GM19438 (cell line): ENCODE measurements at regions not wholly inside any gene's neighbourhood (a gene's known extent, or its start where the extent isn't known, plus 50 kb on each side); places are given as distances from the start of the nearest gene placed in this dataset.
"Not testable (repeated sequence)": the region's sequence is repeated elsewhere in the genome, so short reads cannot be mapped to it uniquely, and the experiment has no call there.

Experiments used
- ATAC-seq: cut with Tn5 transposase; IDR thresholded peaks from one replicate; pipeline ENCODE4 v1.9.1; 2021; ENCODE audit warnings: low read depth; ENCODE audit not compliant: unreplicated experiment

- ATAC-seq: no peak
Observed at GRCh38 chr2:224121406-224122067, 82.5 kb upstream of the SERPINE2 start.

DNA sequence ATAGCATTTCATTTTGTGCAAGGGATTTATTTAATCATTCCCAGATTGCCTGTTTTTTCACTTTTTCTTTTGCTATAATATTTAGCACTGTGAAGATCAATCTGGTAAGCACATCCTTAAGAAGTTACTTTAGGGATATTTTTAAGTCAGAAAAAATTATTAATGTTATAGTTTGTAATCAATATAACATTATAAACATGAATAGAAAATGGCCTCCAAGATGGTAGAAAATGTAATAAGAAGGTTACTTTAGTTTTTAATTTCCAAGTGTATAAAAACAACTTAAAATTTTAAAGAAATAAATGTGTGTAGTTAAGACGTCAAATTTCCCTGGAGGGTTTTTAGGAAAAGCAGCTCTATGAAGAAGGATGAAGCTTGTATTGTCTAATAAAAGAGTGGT lies 81.9 kb upstream of the SERPINE2 start:
- ATAC-seq: no peak

DNA sequence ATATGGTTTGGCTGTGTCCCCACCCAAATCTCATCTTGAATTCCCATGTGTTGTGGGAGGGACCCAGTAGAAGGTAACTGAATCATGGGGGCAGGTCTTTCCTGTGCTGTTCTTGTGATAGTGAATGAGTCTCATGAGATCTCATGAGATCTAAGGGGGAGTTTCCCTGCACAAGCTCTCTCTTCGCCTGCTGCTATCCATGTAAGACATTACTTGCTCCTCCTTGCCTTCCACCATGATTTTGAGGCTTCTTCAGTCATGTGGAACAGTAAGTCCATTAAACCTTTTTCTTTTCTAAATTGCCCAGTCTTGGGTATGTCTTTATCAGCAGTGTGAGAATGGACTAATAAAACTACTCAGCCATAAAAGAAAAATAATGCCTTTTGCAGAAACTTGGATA lies 80.8 kb upstream of the SERPINE2 start:
- not testable (repeated sequence) for ATAC-seq

GRCh38 chr2:224114428-224114827 lies 75.3 kb upstream of the SERPINE2 start:
- no peak for ATAC-seq

DNA sequence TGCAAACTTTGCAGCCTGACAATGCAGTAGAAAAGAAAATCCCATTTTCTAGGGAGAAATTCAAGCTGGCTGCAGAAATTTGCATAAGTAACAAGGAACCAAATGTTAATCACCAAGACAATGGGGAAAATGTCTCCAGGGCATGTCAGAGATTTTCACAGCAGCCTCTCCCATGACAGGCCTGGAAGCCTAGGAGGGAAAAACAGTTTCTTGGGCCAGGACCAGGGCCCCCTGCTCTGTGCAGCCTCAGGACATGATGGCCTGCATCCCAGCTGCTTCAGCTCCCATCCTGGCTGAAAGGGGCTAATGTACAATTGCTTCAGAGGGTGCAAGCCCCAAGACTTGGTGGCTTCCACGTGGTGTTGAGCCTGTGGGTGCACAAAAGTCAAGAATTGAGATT lies 74.8 kb upstream of the SERPINE2 start:
- not testable (repeated sequence) for ATAC-seq

DNA sequence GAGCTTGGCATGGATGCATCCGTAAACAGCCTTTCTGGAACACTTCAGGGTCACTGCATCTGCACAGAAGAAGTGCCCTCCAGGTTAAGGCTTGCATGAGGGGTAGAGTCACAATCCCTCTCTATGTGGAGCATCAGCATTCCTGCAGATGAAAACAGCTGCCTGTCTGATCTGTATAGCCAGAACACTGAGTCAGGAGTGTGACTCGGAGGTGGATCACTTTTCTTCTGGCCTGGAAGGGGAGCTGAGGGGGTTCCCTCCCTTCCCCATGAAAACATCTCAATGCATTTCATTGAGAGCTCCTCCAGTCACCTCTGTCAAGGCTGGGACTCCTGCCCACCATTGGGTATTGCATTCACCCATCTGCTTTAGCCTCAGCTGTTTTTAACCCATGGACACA lies 72.5 kb upstream of the SERPINE2 start:
- ATAC-seq: no peak

- no peak for ATAC-seq
Observed at GRCh38 chr2:224110811-224111210, 71.7 kb upstream of the SERPINE2 start.

- no peak for ATAC-seq
Observed at GRCh38 chr2:224109751-224110150, 70.7 kb upstream of the SERPINE2 start.

DNA sequence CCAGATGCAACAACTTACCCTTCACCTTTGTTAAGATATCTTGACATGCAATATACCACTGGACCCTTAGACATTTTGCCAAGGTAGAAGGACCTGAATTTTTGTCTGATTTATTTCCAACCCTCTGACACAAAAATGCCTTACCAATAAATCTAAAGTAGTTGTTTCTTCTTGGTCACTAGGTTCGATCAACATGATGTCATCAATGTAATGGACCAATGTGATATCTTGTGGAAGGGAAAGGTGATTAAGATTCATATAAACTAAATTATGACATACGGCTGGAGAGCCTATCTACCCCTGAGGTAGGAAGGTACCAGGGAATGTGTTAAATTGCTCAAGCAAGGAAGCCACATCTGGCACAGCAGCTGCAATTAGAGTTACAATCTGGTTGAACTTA lies 67.7 kb upstream of the SERPINE2 start:
- ATAC-seq: no peak

GRCh38 chr2:224104668-224105386 lies 65.7 kb upstream of the SERPINE2 start:
- ATAC-seq: no peak

DNA sequence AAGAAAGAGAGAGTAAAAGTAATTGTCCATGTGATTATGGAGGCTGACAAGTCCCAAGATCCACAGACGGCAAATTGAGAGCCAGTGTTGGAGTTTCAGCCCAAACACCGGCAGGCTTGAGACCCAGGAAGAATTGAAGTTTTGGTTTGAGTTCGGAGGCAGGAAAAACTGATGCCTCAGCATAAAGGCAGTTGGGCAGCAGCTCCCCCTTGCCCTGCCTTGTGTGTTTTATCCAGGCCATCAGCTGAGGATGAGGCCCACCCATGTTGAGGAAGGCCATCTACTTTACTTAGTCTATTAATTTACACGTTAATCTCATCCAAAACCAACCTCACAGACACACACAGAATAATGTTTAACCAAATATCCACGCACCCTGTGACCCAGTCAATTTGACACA lies 64.6 kb upstream of the SERPINE2 start:
- no peak for ATAC-seq

DNA sequence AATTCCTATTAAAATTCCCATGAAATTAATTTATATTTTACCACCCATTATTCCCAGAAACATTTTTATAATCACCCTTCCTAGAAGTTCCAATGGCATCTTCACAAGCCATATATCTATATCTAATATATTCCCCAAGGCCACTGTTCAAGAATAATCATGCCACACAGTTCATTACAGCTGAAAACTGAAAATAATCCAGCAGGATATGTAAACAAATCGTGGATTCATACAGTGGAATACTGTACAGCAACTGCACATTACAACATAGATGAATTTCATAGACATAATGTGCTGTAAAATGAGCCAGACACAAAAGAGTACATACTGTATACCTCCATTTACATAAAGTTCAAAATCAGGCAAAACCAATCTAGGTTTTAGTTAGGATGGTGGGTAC lies 63.9 kb upstream of the SERPINE2 start:
- ATAC-seq: no peak

- ATAC-seq: no peak
Observed at GRCh38 chr2:224101820-224102630, 62.9 kb upstream of the SERPINE2 start.

DNA sequence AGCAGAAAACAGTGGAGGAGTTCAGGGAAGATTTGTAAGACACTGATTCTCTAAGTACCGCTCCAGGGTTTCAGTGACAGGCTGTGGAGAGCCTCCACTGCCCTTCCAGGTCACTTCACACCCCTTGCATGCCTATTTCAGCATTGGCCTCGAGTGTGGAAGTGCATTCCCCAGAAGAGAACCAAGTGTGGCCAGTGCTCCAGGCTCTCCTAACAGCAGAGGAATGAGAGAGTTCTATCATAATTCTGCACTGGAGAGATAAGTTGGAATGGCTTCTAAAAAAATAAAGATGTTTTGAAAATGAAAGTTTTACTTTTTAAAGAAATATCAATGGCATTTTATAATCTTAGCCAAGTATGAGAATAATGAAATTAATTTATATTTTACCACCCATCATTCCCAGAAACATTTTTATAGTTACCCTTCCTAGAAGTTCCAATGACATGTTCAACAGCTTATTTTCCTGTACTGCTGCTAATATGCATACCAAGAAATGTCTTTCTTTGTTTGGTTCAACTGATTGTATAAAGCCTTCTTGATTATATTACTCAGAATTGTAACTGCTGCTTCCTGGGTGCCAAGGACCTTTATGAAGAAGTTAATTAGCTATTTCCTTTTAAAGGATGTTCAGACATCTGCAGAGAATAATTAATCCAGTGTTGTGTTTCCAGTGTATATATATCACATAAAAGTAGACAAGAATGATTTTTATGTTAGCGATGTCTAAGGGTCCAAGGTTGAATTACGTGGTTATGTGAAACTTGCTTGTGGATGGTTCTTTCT lies 61.0 kb upstream of the SERPINE2 start:
- no peak for ATAC-seq

DNA sequence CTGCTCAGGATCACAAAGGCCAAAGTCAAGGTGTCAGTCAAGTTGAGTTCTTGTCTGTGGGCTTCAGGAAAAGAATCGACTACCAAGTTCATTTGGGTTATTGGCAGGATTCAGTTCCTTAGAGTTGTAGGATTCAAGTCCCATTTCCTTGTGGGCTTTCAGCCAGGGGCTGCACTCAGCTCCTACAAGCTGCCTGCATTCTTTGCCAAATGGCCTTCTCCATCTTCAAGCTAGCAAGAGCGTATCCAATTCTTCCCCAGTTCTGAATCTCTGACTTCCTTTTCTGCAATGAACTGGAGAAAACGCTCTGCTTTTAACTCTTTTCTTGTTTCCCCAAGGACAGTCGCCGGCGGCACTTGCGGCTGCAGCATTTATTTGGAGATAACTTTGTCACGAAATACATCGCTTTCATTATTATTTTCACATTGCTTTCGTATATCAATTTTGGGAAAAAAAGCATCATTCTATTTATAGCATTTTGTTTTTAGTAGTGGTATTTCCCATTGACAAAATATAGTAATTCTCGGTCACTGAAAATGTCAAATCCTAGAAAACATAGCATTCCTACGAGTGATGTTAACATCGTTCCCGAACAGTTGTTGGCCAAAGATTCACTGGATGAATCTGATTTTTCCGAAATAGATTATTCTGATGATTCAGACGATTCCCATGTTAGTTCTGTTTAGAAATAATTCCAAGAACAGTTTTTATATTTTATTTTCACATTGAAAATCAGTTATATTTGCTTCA lies 59.6 kb upstream of the SERPINE2 start:
- no peak for ATAC-seq

DNA sequence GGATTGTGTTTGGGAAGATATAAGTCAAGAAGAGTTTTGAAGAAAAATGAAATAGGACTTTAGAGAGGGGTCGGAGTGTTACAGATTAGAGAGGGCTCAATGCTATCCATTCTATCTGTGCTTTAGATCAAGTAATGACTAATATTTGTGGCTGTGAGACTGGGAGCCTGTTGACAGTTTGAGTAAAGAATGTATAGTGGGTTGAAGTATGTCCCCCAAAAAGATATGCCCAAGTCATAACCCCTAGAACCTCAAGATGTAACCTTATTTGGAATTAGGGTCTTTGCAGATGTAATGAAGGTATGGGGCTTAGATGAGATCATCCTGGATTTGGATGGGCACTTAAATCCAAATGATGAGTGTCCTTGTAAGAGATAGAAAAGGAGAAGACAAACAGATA lies 55.3 kb upstream of the SERPINE2 start:
- no peak for ATAC-seq

DNA sequence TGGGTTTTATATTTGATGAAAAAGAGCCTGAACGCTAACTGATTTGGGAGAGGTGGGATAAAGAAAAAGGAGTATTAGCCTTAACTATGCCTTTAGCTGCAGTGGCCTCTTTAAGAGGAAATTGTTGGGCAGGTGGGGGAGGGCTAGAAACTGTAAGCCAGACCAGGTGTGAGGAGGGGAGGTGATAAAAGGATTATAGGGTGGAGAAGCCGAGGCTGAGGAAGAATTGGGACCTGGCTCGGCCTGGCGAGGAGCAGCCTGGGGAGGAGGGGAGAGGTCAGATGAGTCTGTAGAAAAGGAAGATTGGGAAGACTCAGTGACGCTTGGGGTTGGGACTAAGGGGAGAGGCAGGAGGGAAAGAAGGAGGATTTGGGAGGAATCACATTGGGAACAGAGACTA lies 52.6 kb upstream of the SERPINE2 start:
- ATAC-seq: not testable (repeated sequence)

DNA sequence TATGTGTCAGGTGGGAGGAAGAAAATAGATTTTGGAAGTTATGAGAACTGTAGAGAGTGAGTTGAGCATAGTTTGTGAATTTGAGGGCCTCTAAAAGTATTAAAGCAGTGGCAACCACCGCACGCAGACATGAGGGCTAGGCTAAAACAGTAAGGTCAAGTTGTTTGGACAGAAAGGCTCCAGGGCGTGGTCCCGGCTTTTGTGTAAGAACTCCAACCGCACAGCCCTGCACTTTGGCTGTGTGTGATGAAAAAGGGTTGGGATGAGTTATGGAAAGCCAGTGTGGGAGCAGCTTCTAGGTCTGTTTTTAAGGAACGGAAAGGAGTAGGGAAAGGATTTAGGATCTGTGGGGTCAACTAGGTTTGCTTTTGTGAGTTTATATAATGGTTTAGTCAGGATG lies 50.5 kb upstream of the SERPINE2 start:
- ATAC-seq: not testable (repeated sequence)
